Large intestine (tissue), 3 donors: ENCODE measurements at regions not wholly inside any gene's neighbourhood (a gene's known extent, or its start where the extent isn't known, plus 50 kb on each side); places are given as distances from the start of the nearest gene placed in this dataset.
"Not testable (repeated sequence)": the region's sequence is repeated elsewhere in the genome, so short reads cannot be mapped to it uniquely, and the experiment has no call there.

Experiments used
- DNase-seq, 2 donors: peaks; one replicate each; pipeline versions ENCODE4 v3.0.0 to v3.0.0-alpha.2; 2013
- H3K27ac ChIP-seq: one replicate; pipeline ENCODE4 v1.5.1; 2013; ENCODE audit warnings: low read length
- H3K27me3 ChIP-seq: 2 replicates; pipeline ENCODE4 v1.6.1; 2013; ENCODE audit warnings: low read length; ENCODE audit not compliant: control insufficient read depth, insufficient read depth
- H3K36me3 ChIP-seq: 2 replicates; pipeline ENCODE4 v1.6.1; 2013; ENCODE audit warnings: low read length; ENCODE audit not compliant: control insufficient read depth, insufficient read depth
- H3K4me1 ChIP-seq: one replicate; pipeline ENCODE4 v1.6.1; 2013; ENCODE audit warnings: low read length; ENCODE audit not compliant: control insufficient read depth, insufficient read depth
- H3K4me3 ChIP-seq: one replicate; pipeline ENCODE4 v1.5.1; 2013; ENCODE audit warnings: low read length
- H3K9me3 ChIP-seq: one replicate; pipeline ENCODE4 v1.6.1; 2013; ENCODE audit warnings: mild to moderate bottlenecking, low read depth, low read length, moderate library complexity; ENCODE audit not compliant: control insufficient read depth
- WGBS: methylation state at CpG from one replicate; pipeline ENCODE4 v1.1.5; 2013; ENCODE audit warnings: low lambda C conversion rate; ENCODE audit not compliant: insufficient coverage; 5-methylcytosine and 5-hydroxymethylcytosine counted together

DNA sequence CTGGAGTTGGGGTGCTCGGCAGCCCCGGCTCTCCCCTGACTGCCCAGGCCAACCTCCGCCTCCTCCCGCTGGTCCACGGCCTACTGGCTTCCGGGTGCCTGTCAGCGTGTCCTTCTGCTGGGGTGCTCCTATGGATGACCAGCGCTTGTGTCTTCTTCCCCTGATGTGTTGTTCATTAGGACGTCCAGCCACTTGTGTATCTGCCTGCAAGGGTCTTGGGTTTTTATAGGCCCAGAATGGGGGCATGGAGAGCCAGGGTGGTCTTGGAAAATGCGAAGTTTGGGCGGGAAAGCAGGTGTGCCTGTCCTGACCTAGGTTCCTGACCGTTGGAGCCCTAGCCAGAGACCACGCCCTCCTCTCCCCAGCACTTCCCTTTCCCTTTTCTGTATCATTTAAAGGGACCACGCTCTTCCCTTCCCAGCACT, 139.8 kb downstream of the SLITRK5 start:
- WGBS: 100% methylated on average over 1 of the region's 14 CpGs
- Histone ChIP-seq H3K27me3 (no peaks in the 10 kb centered on the region), H3K27ac (no peak overlapping the region), H3K4me1 (no peaks in the 10 kb centered on the region), H3K36me3 (no peaks in the 10 kb centered on the region), H3K9me3 (peaks cover 4% of the 10 kb centered on the region), H3K4me3 (no peak overlapping the region)
- no peak for DNase-seq

DNA sequence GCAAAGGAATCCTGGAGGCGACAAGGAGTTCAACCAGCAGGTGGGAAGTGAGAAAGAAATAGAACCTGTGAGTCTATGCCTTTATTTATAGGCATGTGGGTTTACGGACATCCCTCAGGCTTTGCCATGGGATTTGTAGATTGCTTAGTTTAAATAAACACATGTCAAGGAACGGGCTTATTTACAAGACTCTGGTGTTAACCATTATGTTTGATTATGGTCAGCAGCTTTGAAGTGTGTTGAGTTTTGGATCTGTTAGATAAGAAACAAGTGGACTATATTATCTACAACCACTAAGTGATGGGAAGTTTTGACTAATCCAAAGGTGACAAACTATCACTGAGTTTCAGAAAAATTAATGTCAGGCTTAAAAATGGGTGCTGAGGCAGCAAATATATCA, 143.2 kb downstream of the SLITRK5 start:
- no peaks in the 10 kb centered on the region for H3K27me3 ChIP-seq
- WGBS: no CpG with 5 or more reads among the region's 3 CpGs
- no peak overlapping the region for H3K27ac ChIP-seq
- H3K4me1 ChIP-seq: no peaks in the 10 kb centered on the region
- no peak for DNase-seq
- H3K4me3 ChIP-seq: no peak overlapping the region
- peaks cover 4% of the 10 kb centered on the region for H3K9me3 ChIP-seq
- H3K36me3 ChIP-seq: no peaks in the 10 kb centered on the region

DNA sequence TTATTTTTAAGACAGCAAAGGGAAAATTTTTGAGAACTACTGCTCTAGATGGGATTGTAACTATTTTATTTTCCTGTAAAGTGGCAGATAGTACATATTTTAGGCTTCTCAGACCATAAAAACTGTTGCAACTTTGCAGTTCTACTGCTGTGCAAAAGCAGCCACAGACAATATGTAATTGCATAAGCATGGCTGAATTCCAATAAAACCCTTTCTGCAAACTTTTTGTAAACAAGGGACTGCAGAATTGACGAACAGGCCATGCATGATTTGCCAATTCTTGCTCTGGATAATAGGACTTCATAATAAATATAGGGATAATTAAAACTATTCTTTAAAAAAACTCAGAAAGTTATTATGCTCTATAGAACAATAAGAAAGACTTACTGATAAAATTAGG, 149.1 kb downstream of the SLITRK5 start:
- H3K9me3 ChIP-seq: no peaks in the 10 kb centered on the region
- H3K36me3 ChIP-seq: no peaks in the 10 kb centered on the region
- no peaks in the 10 kb centered on the region for H3K4me1 ChIP-seq
- DNase-seq: no peak
- no peak overlapping the region for H3K4me3 ChIP-seq
- WGBS: no CpG with 5 or more reads among the region's 1 CpG
- H3K27ac ChIP-seq: no peak overlapping the region
- H3K27me3 ChIP-seq: no peaks in the 10 kb centered on the region

DNA sequence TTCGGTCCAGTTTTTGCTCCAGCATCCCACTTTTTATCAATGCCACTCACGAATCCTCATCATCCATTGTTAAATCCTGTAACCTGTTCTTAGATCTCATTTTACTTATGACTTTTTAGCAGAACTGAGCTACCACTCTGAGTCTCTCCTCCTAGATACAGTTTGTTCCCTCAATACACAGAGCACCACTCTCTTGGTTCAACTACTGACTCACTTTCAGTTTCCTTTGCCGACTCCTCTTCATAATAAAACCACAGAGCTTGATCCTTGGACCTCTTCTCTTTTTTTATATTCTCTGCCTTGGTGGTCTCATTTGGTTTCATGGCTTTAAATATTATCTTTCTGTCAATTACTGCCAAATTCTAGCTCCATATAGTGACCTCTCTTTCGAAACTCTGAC, 150.3 kb downstream of the SLITRK5 start:
- Histone ChIP-seq H3K27me3 (no peaks in the 10 kb centered on the region), H3K4me1 (no peaks in the 10 kb centered on the region), H3K36me3 (no peaks in the 10 kb centered on the region), H3K27ac (no peak overlapping the region), H3K4me3 (no peak overlapping the region), H3K9me3 (no peaks in the 10 kb centered on the region)
- no peak for DNase-seq
- 82% methylated on average over 4 of the region's 4 CpGs for WGBS

DNA sequence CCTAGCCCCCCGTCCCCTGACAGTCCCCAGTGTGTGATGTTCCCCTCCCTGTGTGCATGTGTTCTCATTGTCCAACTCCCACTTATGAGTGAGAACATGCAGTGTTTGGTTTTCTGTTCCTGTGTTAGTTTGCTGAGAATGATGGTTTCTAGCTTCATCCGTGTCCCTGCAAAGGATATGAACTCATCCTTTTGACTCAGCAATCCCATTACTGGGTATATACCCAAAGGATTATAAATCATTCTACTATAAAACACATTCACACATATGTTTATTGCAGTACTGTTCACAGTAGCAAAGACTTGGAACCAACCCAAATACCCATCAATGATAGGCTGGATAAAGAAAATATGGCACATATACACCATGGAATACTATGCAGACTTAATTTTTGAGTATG, 155.1 kb downstream of the SLITRK5 start:
- H3K36me3 ChIP-seq, DNase-seq, H3K9me3 ChIP-seq, H3K27me3 ChIP-seq, H3K4me1 ChIP-seq, H3K4me3 ChIP-seq, H3K27ac ChIP-seq: not testable (repeated sequence)
- 80% methylated on average over 1 of the region's 2 CpGs for WGBS

DNA sequence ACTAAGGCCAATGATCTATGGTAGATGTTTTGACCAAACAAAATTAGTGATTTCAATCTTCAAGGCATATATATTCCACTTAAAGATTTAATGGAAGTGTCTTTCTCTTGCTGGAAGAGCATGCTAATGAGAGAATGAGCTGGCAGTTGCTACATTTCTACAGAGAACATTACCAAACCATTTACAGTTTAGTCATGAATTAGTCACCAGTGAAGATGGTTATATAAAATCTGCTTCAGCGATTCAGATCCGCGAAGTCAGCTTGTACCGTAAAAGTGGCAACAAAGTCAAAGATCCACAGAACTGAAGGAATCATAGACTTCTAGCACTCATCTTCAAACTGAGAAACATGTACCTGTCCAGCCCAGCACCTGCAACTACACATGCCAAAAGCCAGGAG, 156.3 kb downstream of the SLITRK5 start:
- Histone ChIP-seq H3K4me3 (no peak overlapping the region), H3K9me3 (no peaks in the 10 kb centered on the region), H3K36me3 (no peaks in the 10 kb centered on the region), H3K27me3 (no peaks in the 10 kb centered on the region), H3K27ac (no peak overlapping the region), H3K4me1 (no peaks in the 10 kb centered on the region)
- WGBS: no CpG with 5 or more reads among the region's 4 CpGs
- no peak for DNase-seq

DNA sequence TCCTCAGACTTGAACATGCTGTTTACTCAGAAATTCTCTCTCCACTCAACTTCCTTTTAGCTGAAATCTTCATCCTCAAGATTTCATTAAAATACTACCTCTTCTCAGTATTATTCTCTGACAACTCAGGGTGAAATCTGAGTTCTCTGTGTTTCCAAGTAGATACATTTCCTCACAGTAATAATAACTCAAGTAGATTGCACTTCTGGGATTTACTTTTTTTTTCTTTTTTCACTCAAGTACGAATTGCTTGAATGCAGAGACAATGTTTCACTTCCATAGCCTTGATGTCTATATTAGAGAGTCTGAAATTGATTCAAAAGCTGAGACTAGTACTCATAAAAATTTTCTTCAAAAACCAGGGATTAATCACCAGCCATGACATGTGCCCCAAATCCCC, 166.4 kb downstream of the SLITRK5 start:
- Histone ChIP-seq H3K9me3 (no peaks in the 10 kb centered on the region), H3K4me1 (no peaks in the 10 kb centered on the region), H3K4me3 (no peak overlapping the region), H3K27me3 (no peaks in the 10 kb centered on the region), H3K27ac (no peak overlapping the region), H3K36me3 (no peaks in the 10 kb centered on the region)
- no CpG with 5 or more reads among the region's 1 CpG for WGBS
- DNase-seq: no peak

DNA sequence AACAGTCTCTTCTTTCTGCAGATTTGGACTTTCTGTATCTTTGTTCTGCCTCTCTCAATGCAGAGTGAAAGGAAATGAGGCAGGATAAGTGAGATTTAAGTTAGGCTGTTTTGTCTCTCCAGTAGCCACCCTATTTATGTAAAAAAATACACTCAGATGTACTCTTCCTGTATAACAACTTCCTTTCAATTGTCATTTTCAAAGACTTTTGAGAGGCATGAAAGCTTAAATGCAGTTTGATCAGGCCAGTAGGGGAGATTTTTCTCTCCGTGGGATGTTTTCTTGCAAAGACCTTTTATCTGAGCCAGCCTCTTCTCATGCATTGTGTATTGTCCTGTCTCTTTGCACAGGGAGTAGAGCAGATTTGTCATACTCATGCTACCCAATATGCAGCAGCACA, 166.8 kb downstream of the SLITRK5 start:
- no peaks in the 10 kb centered on the region for H3K4me1 ChIP-seq
- no peaks in the 10 kb centered on the region for H3K27me3 ChIP-seq
- no peaks in the 10 kb centered on the region for H3K36me3 ChIP-seq
- 29% methylated on average over 1 of the region's 1 CpG for WGBS
- DNase-seq: no peak
- H3K4me3 ChIP-seq: no peak overlapping the region
- H3K27ac ChIP-seq: no peak overlapping the region
- no peaks in the 10 kb centered on the region for H3K9me3 ChIP-seq

DNA sequence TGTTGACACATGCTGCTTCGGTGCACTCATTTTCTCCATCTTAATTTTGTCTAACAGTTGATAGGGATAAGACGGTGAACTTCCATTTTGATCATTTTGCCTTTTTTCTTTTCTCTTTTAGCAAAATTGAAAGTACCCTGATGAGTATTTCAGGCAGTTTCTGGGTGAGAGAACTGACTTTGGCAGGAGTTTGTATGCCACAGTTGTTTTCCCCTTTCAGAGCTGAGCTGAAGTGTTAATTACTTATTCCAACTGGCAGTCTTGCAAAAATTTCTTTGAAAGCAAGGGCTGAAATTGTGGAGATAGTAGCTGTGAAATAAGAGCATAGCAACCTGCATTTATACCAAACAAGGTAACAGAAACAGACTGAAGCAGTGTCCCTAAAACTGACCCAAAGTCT, 180.2 kb downstream of the SLITRK5 start:
- H3K4me1 ChIP-seq: no peaks in the 10 kb centered on the region
- H3K36me3 ChIP-seq: no peaks in the 10 kb centered on the region
- H3K27me3 ChIP-seq: no peaks in the 10 kb centered on the region
- no peak overlapping the region for H3K4me3 ChIP-seq
- DNase-seq: no peak
- H3K27ac ChIP-seq: no peak overlapping the region
- no peaks in the 10 kb centered on the region for H3K9me3 ChIP-seq
- WGBS: 100% methylated on average over 1 of the region's 2 CpGs

DNA sequence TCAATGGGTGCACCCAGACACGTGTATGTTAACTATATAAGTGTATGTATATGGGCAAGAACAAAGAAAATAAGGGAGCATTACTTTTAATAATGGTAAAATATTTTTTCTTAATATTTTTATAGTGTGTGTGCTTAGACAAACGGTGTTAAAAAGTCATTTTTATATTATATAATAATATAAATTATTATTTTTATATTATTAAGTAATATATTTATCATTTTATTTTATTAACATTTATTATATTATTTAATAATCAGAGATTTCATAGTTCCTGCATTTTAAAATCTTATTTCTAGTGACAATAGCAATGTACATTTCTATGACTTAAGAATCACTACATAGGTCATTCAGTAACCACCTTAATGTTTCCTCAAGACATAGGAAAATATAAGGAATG, 184.4 kb downstream of the SLITRK5 start:
- Histone ChIP-seq H3K27me3 (no peaks in the 10 kb centered on the region), H3K4me1 (no peaks in the 10 kb centered on the region), H3K4me3 (no peak overlapping the region), H3K36me3 (no peaks in the 10 kb centered on the region), H3K27ac (no peak overlapping the region), H3K9me3 (no peaks in the 10 kb centered on the region)
- WGBS: 88% methylated on average over 2 of the region's 2 CpGs
- DNase-seq: no peak

DNA sequence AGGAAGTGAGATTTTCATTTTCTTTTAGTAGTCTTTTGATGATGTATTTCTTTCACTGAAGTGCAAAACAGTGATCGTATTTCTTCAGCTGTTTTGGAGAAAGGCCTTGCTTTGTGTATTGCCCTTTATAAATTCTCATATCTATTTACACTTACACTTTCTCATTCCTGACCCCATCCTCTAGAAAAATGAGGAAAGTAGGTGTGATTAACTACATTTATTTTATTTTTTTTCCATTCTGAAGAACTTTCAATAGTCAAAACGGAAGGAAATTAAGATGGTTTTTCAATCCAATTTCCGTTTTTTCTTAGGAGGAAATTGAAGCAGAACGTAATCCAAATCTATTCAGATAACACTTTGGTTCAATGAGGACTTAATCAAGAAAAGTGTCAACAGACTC, 188.1 kb downstream of the SLITRK5 start:
- 100% methylated on average over 2 of the region's 4 CpGs for WGBS
- Histone ChIP-seq H3K9me3 (no peaks in the 10 kb centered on the region), H3K4me1 (no peaks in the 10 kb centered on the region), H3K36me3 (no peaks in the 10 kb centered on the region), H3K27me3 (no peaks in the 10 kb centered on the region), H3K4me3 (no peak overlapping the region), H3K27ac (no peak overlapping the region)
- DNase-seq: no peak
